HEK293 (cell line): ENCODE measurements at regions not wholly inside any gene's neighbourhood (a gene's known extent, or its start where the extent isn't known, plus 50 kb on each side); places are given as distances from the start of the nearest gene placed in this dataset.

Experiments used
- CTCF ChIA-PET: fragments of 350-600 bp; formaldehyde crosslinking; extraction: SDS; loops from one replicate; lab custom pipeline; 2021; ENCODE audit warnings: antibody characterized with exemption; lab: Yijun Ruan, JAX
- POLR2A ChIA-PET: fragments of 300-600 bp; formaldehyde crosslinking; extraction: SDS; loops from one replicate; lab custom pipeline; 2020; ENCODE audit warnings: antibody characterized with exemption, inconsistent platforms; lab: Yijun Ruan, JAX
- H3K27ac ChIP-seq: fragments of 200-500 bp; sonication (Bioruptor generic); 2 replicates; pipeline ENCODE4 v1.5.1; 2014; ENCODE audit warnings: low read depth, low read length, control low read depth, inconsistent platforms; ENCODE audit errors: extremely low read depth
- H3K36me3 ChIP-seq, 2 experiments: fragments of 200-500 bp in 1 of 2; sonication (Bioruptor generic) in 1 of 2; 1 replicate in 1 of 2; 2 replicates in 1 of 2; pipeline ENCODE4 v1.5.1; 2014 to 2017; ENCODE audit warnings: inconsistent platforms in 2 of 2, low read length in 2 of 2; ENCODE audit not compliant: control insufficient read depth in 2 of 2, insufficient read depth in 1 of 2
- H3K4me1 ChIP-seq: fragments of 200-500 bp; sonication (Bioruptor generic); 2 replicates; pipeline ENCODE4 v1.5.1; 2014; ENCODE audit warnings: mild to moderate bottlenecking, low read length, inconsistent platforms; ENCODE audit not compliant: control insufficient read depth, insufficient read depth
- H3K4me3 ChIP-seq: 2 replicates; pipeline ENCODE4 v1.5.1; 2011; ENCODE audit warnings: low read depth, mild to moderate bottlenecking, control low read depth, low read length, moderate library complexity
- H3K9me3 ChIP-seq: fragments of 200-500 bp; sonication (Bioruptor generic); 2 replicates; pipeline ENCODE4 v1.5.1; 2014; ENCODE audit warnings: low read depth, low read length, inconsistent platforms; ENCODE audit not compliant: control insufficient read depth, insufficient read depth
- BCL6B ChIP-seq: fragments of 450-650 bp; formaldehyde crosslinking; IDR thresholded peaks from 2 replicates; pipeline ENCODE4 v1.5.1; 2017; ENCODE audit warnings: missing biosample characterization, missing genetic modification characterization
- GFI1B ChIP-seq: fragments of 450-650 bp; formaldehyde crosslinking; IDR thresholded peaks from 2 replicates; pipeline ENCODE4 v1.5.1; 2016; ENCODE audit warnings: missing biosample characterization, missing genetic modification characterization
- GLI4 ChIP-seq: fragments of 450-650 bp; formaldehyde crosslinking; IDR thresholded peaks from 2 replicates; pipeline ENCODE4 v1.5.1; 2016; ENCODE audit warnings: missing biosample characterization, missing genetic modification characterization
- IKZF3 ChIP-seq: fragments of 450-650 bp; IDR thresholded peaks from 2 replicates; pipeline ENCODE4 v1.5.0; 2018; ENCODE audit warnings: missing biosample characterization, mild to moderate bottlenecking, missing genetic modification characterization, moderate library complexity
- KLF1 ChIP-seq: fragments of 450-650 bp; formaldehyde crosslinking; IDR thresholded peaks from 2 replicates; pipeline ENCODE4 v1.5.1; 2016; ENCODE audit warnings: missing biosample characterization, missing genetic modification characterization
- PBX3 ChIP-seq: sonication (generic); formaldehyde crosslinking; IDR thresholded peaks from 2 replicates; pipeline ENCODE4 v1.8.1; 2022; ENCODE audit warnings: mild to moderate bottlenecking, moderate library complexity, missing genetic modification reagents
- PRDM10 ChIP-seq: fragments of 450-650 bp; formaldehyde crosslinking; IDR thresholded peaks from 2 replicates; pipeline ENCODE4 v1.5.1; 2016; ENCODE audit warnings: missing biosample characterization, missing genetic modification characterization
- REPIN1 ChIP-seq: fragments of 450-650 bp; formaldehyde crosslinking; IDR thresholded peaks from 2 replicates; pipeline ENCODE4 v1.5.1; 2017; ENCODE audit warnings: missing biosample characterization, missing genetic modification characterization, low read depth
- SCRT2 ChIP-seq: fragments of 450-650 bp; formaldehyde crosslinking; IDR thresholded peaks from 2 replicates; pipeline ENCODE4 v1.5.1; 2016; ENCODE audit warnings: missing biosample characterization, missing genetic modification characterization
- SP2 ChIP-seq: fragments of 450-650 bp; formaldehyde crosslinking; IDR thresholded peaks from 2 replicates; pipeline ENCODE4 v1.5.1; 2016; ENCODE audit warnings: missing biosample characterization, missing genetic modification characterization
- ZFHX2 ChIP-seq: fragments of 450-650 bp; formaldehyde crosslinking; conservative IDR thresholded peaks from 2 replicates; pipeline ENCODE4 v1.5.1; 2016; ENCODE audit warnings: missing biosample characterization, missing genetic modification characterization
- ZNF169 ChIP-seq: fragments of 450-650 bp; formaldehyde crosslinking; IDR thresholded peaks from 2 replicates; pipeline ENCODE4 v1.5.1; 2016; ENCODE audit warnings: missing biosample characterization, missing genetic modification characterization
- ZNF19 ChIP-seq: fragments of 450-650 bp; formaldehyde crosslinking; IDR thresholded peaks from 2 replicates; pipeline ENCODE4; 2016; ENCODE audit warnings: missing biosample characterization, missing genetic modification characterization, low read depth
- ZNF2 ChIP-seq: fragments of 450-650 bp; formaldehyde crosslinking; IDR thresholded peaks from 2 replicates; pipeline ENCODE4 v1.5.1; 2016; ENCODE audit warnings: missing biosample characterization, missing genetic modification characterization
- ZNF23 ChIP-seq: fragments of 450-650 bp; formaldehyde crosslinking; IDR thresholded peaks from 2 replicates; pipeline ENCODE4 v1.5.1; 2016; ENCODE audit warnings: missing biosample characterization, missing genetic modification characterization, borderline replicate concordance
- ZNF274 ChIP-seq, 2 experiments: fragments of 200-500 bp in 1 of 2; fragments of 450-650 bp in 1 of 2; sonication (Bioruptor generic) in 1 of 2; formaldehyde crosslinking in 1 of 2; IDR thresholded peaks; 2 replicates each; pipeline versions ENCODE4 v1.5.1 to v1.6.1; 2014 to 2016; ENCODE audit warnings: borderline replicate concordance in 1 of 2, inconsistent platforms in 1 of 2, low read length in 1 of 2, missing biosample characterization in 1 of 2, missing genetic modification characterization in 1 of 2
- ZNF335 ChIP-seq: fragments of 450-650 bp; formaldehyde crosslinking; conservative IDR thresholded peaks from 2 replicates; pipeline ENCODE4 v1.5.1; 2016; ENCODE audit warnings: missing biosample characterization, missing genetic modification characterization
- ZNF366 ChIP-seq: fragments of 450-650 bp; formaldehyde crosslinking; conservative IDR thresholded peaks from 2 replicates; pipeline ENCODE4 v1.5.1; 2016; ENCODE audit warnings: missing biosample characterization, missing genetic modification characterization
- ZNF530 ChIP-seq: fragments of 450-650 bp; formaldehyde crosslinking; IDR thresholded peaks from 2 replicates; pipeline ENCODE4 v1.5.1; 2016; ENCODE audit warnings: low read depth, missing biosample characterization, missing genetic modification characterization
- ZNF580 ChIP-seq: fragments of 450-650 bp; formaldehyde crosslinking; IDR thresholded peaks from 2 replicates; pipeline ENCODE4 v1.5.1; 2016; ENCODE audit warnings: missing biosample characterization, missing genetic modification characterization
- ZNF600 ChIP-seq: fragments of 450-650 bp; formaldehyde crosslinking; IDR thresholded peaks from 2 replicates; pipeline ENCODE4 v1.5.1; 2016; ENCODE audit warnings: missing biosample characterization, missing genetic modification characterization
- ZNF621 ChIP-seq: fragments of 450-650 bp; formaldehyde crosslinking; IDR thresholded peaks from 2 replicates; pipeline ENCODE4 v1.5.1; 2017; ENCODE audit warnings: missing biosample characterization, missing genetic modification characterization
- ZNF785 ChIP-seq: fragments of 450-650 bp; formaldehyde crosslinking; IDR thresholded peaks from 2 replicates; pipeline ENCODE4 v1.5.1; 2016; ENCODE audit warnings: missing biosample characterization, missing genetic modification characterization
- ZNF830 ChIP-seq: fragments of 450-650 bp; IDR thresholded peaks from 2 replicates; pipeline ENCODE4 v1.5.0; 2018; ENCODE audit warnings: missing biosample characterization, missing genetic modification characterization, low read depth, mild to moderate bottlenecking, moderate library complexity

- ChIA-PET POLR2A (no interaction called here), CTCF (interaction anchor here (0.7 to 2.4 kb wide), 7 partner anchors 9 to 1883 kb away, joined by 3 to 16 read pairs (median 3); no protein-coding TSS in a partner anchor)
- TF ChIP-seq ZNF366 (tag by site-specific recombination): no peak
- TF ChIP-seq SP2 (tag by site-specific recombination): no peak
- no peak for TF ChIP-seq ZNF274 (IDR thresholded peaks at IDR 0.05; ENCODE audit: low read length)
- no peak for TF ChIP-seq ZNF274 (tag by site-specific recombination; IDR thresholded peaks at IDR 0.05; ENCODE audit: borderline replicate concordance)
- no peak for TF ChIP-seq IKZF3 (tag by site-specific recombination)
- TF ChIP-seq ZNF580 (tag by site-specific recombination): no peak
- TF ChIP-seq ZNF169 (tag by site-specific recombination): no peak
- TF ChIP-seq ZFHX2 (tag by site-specific recombination): no peak
- no peak for TF ChIP-seq ZNF785 (tag by site-specific recombination)
- no peak for TF ChIP-seq SCRT2 (tag by site-specific recombination)
- no peak for TF ChIP-seq ZNF830 (tag by site-specific recombination)
- TF ChIP-seq GFI1B (tag by site-specific recombination): no peak
- no peak for TF ChIP-seq GLI4 (tag by site-specific recombination)
- no peak for TF ChIP-seq REPIN1
- Histone ChIP-seq H3K9me3 (no peaks in the 10 kb centered on the region), H3K27ac (no peak overlapping the region), H3K36me3 (no peaks in the 10 kb centered on the region), H3K4me3 (no peak overlapping the region), H3K4me1 (no peaks in the 10 kb centered on the region)
These were observed 295.3 kb downstream of the PDGFC start for GRCh38 chr4:156676116-156676851.

GRCh38 chr4:156673483-156673882 lies 298.1 kb downstream of the PDGFC start:
- H3K36me3 ChIP-seq: no peaks in the 10 kb centered on the region
- TF ChIP-seq BCL6B (tag by site-specific recombination): no peak
- no peak for TF ChIP-seq ZNF335 (tag by site-specific recombination)
- TF ChIP-seq ZNF621 (tag by site-specific recombination): no peak
- no peak for TF ChIP-seq KLF1
- no peak for TF ChIP-seq PBX3 (CRISPR knock-in tag)
- TF ChIP-seq ZNF530 (tag by site-specific recombination): no peak
- TF ChIP-seq ZNF19 (tag by site-specific recombination): no peak
- TF ChIP-seq ZNF600 (tag by site-specific recombination): no peak
- TF ChIP-seq IKZF3 (tag by site-specific recombination): no peak
- TF ChIP-seq PRDM10 (tag by site-specific recombination): no peak
- no peak for TF ChIP-seq ZNF2
- TF ChIP-seq ZNF23: no peak

More at GRCh38 chr4:156673483-156673882, 298.1 kb downstream of the PDGFC start:
- H3K4me1 ChIP-seq: no peaks in the 10 kb centered on the region
- no peak overlapping the region for H3K27ac ChIP-seq
- H3K4me3 ChIP-seq: no peak overlapping the region
- CTCF ChIA-PET: interaction anchor here (0.6 to 0.9 kb wide), 2 partner anchors 294 to 720 kb away, joined by 3 read pairs; no protein-coding TSS in a partner anchor
- no peaks in the 10 kb centered on the region for H3K9me3 ChIP-seq
- POLR2A ChIA-PET: no interaction called here
